ENCODE measurements at regions not wholly inside any gene's neighbourhood (a gene's known extent, or its start where the extent isn't known, plus 50 kb on each side); places are given as distances from the start of the nearest gene placed in this dataset.

GRCh38 chr3:5766848-5767247 lies 579.3 kb downstream of the EDEM1 start:
- Histone ChIP-seq H3K9me3 (ENCODE audit: insufficient read depth, low read depth, low read length) (no peaks in the 10 kb centered on the region; the same call in 1 of the 2 replicates), H3K36me3 (ENCODE audit: insufficient read depth, low read length) (no peaks in the 10 kb centered on the region), H3K27me3 (ENCODE audit: insufficient read depth, low read length, poor library complexity, severe bottlenecking) (no peaks in the 10 kb centered on the region), H3F3A (ENCODE audit: low read depth) (no peaks in the 10 kb centered on the region), H3K4me3 (ENCODE audit: low read length, poor library complexity, severe bottlenecking) (no peak overlapping the region), H3K9me2 (replicated peaks; ENCODE audit: low read depth, low read length) (no peaks in the 10 kb centered on the region), H3K9ac (ENCODE audit: low read depth, low read length, poor library complexity, severe bottlenecking) (no peak overlapping the region), H2AFZ (ENCODE audit: low read length) (no peak overlapping the region), H3K4me2 (ENCODE audit: low read depth, low read length, poor library complexity, severe bottlenecking) (no peak overlapping the region), H3K4me1 (ENCODE audit: insufficient read depth, low read length, poor library complexity, severe bottlenecking) (no peaks in the 10 kb centered on the region), H3K79me2 (ENCODE audit: insufficient read depth, low read length) (no peaks in the 10 kb centered on the region), H4K20me1 (ENCODE audit: insufficient read depth, low read length, poor library complexity, severe bottlenecking) (no peaks in the 10 kb centered on the region)
- TF ChIP-seq CTCF (conservative IDR thresholded peaks at IDR 0.05; ENCODE audit: low read length) (no peak), EZH2phosphoT487 (IDR thresholded peaks at IDR 0.05; ENCODE audit: borderline replicate concordance) (no peak)

- Histone ChIP-seq H3K4me3 (ENCODE audit: low read length, poor library complexity, severe bottlenecking) (no peak overlapping the region), H3K36me3 (ENCODE audit: insufficient read depth, low read length) (no peaks in the 10 kb centered on the region), H4K20me1 (ENCODE audit: insufficient read depth, low read length, poor library complexity, severe bottlenecking) (no peaks in the 10 kb centered on the region), H3K4me2 (ENCODE audit: low read depth, low read length, poor library complexity, severe bottlenecking) (no peak overlapping the region), H3F3A (ENCODE audit: low read depth) (no peaks in the 10 kb centered on the region), H3K4me1 (ENCODE audit: insufficient read depth, low read length, poor library complexity, severe bottlenecking) (no peaks in the 10 kb centered on the region), H3K9ac (ENCODE audit: low read depth, low read length, poor library complexity, severe bottlenecking) (no peak overlapping the region), H3K9me2 (replicated peaks; ENCODE audit: low read depth, low read length) (no peaks in the 10 kb centered on the region), H3K79me2 (ENCODE audit: insufficient read depth, low read length) (no peaks in the 10 kb centered on the region), H3K9me3 (ENCODE audit: insufficient read depth, low read depth, low read length) (no peaks in the 10 kb centered on the region; the same call in 1 of the 2 replicates), H3K27me3 (ENCODE audit: insufficient read depth, low read length, poor library complexity, severe bottlenecking) (no peaks in the 10 kb centered on the region), H2AFZ (ENCODE audit: low read length) (no peak overlapping the region)
- no peak for TF ChIP-seq CTCF (conservative IDR thresholded peaks at IDR 0.05; ENCODE audit: low read length)
- no peak for TF ChIP-seq EZH2phosphoT487 (IDR thresholded peaks at IDR 0.05; ENCODE audit: borderline replicate concordance)
Measured at GRCh38 chr3:5767304-5767703, 579.8 kb downstream of the EDEM1 start.

GRCh38 chr3:5768281-5768945 lies 580.9 kb downstream of the EDEM1 start:
- H3K4me3 ChIP-seq (ENCODE audit: low read length, poor library complexity, severe bottlenecking) = no peak overlapping the region
- no peaks in the 10 kb centered on the region; the same call in 1 of the 2 replicates for H3K9me3 ChIP-seq (ENCODE audit: insufficient read depth, low read depth, low read length)
- H4K20me1 ChIP-seq (ENCODE audit: insufficient read depth, low read length, poor library complexity, severe bottlenecking) = no peaks in the 10 kb centered on the region
- H3K9me2 ChIP-seq (replicated peaks; ENCODE audit: low read depth, low read length) = no peaks in the 10 kb centered on the region
- no peak overlapping the region for H3K4me2 ChIP-seq (ENCODE audit: low read depth, low read length, poor library complexity, severe bottlenecking)
- H3F3A ChIP-seq (ENCODE audit: low read depth) = no peaks in the 10 kb centered on the region
- H3K9ac ChIP-seq (ENCODE audit: low read depth, low read length, poor library complexity, severe bottlenecking) = no peak overlapping the region
- TF ChIP-seq EZH2phosphoT487 (IDR thresholded peaks at IDR 0.05; ENCODE audit: borderline replicate concordance) (no peak), CTCF (conservative IDR thresholded peaks at IDR 0.05; ENCODE audit: low read length) (no peak)
- H2AFZ ChIP-seq (ENCODE audit: low read length) = no peak overlapping the region
- H3K36me3 ChIP-seq (ENCODE audit: insufficient read depth, low read length) = no peaks in the 10 kb centered on the region
- H3K27me3 ChIP-seq (ENCODE audit: insufficient read depth, low read length, poor library complexity, severe bottlenecking) = no peaks in the 10 kb centered on the region
- no peaks in the 10 kb centered on the region for H3K79me2 ChIP-seq (ENCODE audit: insufficient read depth, low read length)
- H3K4me1 ChIP-seq (ENCODE audit: insufficient read depth, low read length, poor library complexity, severe bottlenecking) = no peaks in the 10 kb centered on the region

Data from Loucy (cell line).